Endothelial cell of umbilical vein (primary cell): ENCODE measurements at regions not wholly inside any gene's neighbourhood (a gene's known extent, or its start where the extent isn't known, plus 50 kb on each side); places are given as distances from the start of the nearest gene placed in this dataset.

Experiments
- CTCF ChIP-seq, 2 donors: IDR thresholded peaks; 1 replicate in 1 of 2; 2 replicates in 1 of 2; pipeline ENCODE4 v1.5.1; 2011; ENCODE audit warnings: low read length in 2 of 2, mild to moderate bottlenecking in 2 of 2, moderate library complexity in 2 of 2, control low read depth in 1 of 2, inconsistent platforms in 1 of 2, low read depth in 1 of 2; ENCODE audit not compliant: insufficient read depth in 1 of 2; ENCODE audit errors: extremely low read depth in 1 of 2
- JUN ChIP-seq: IDR thresholded peaks from 2 replicates; pipeline ENCODE4 v1.6.1; 2011; ENCODE audit warnings: borderline replicate concordance, low read depth; ENCODE audit not compliant: insufficient read length, insufficient read depth
- MYC ChIP-seq: IDR thresholded peaks from one replicate; pipeline ENCODE4 v1.6.1; 2011; ENCODE audit warnings: mild to moderate bottlenecking, low read depth, low read length
- POLR2A ChIP-seq: IDR thresholded peaks from 2 replicates; pipeline ENCODE4 v1.6.1; 2012; ENCODE audit warnings: low read depth, mild to moderate bottlenecking, control low read depth, low read length

- TF ChIP-seq MYC (no peak), CTCF (IDR thresholded peaks at IDR 0.05; ENCODE audit: extremely low read depth in 1 of 2, insufficient read depth in 1 of 2, low read depth in 1 of 2, low read length in 2 of 2) (no peak), JUN (no peak), POLR2A (no peak)
These were observed 218.9 kb downstream of the PCDH7 start for GRCh38 chr4:30939069-30939468.
